BE2C (cell line): ENCODE measurements at regions not wholly inside any gene's neighbourhood (a gene's known extent, or its start where the extent isn't known, plus 50 kb on each side); places are given as distances from the start of the nearest gene placed in this dataset.

Source experiments
- DNase-seq: peaks from one replicate; pipeline ENCODE4 v3.0.0-alpha.2; 2020
- H3K27me3 ChIP-seq: fragments of 250-450 bp; sonication (Bioruptor Pico); 2 replicates; pipeline ENCODE4 v1.5.1; 2020; ENCODE audit warnings: mild to moderate bottlenecking
- H3K36me3 ChIP-seq: fragments of 250-450 bp; sonication (Bioruptor Pico); 2 replicates; pipeline ENCODE4 v1.5.1; 2020; ENCODE audit warnings: mild to moderate bottlenecking
- H3K4me1 ChIP-seq: fragments of 250-450 bp; sonication (Bioruptor Pico); 2 replicates; pipeline ENCODE4 v1.5.1; 2020
- H3K4me3 ChIP-seq: 2 replicates; pipeline ENCODE4 v1.5.1; 2011; ENCODE audit warnings: low read depth, low read length
- H3K9me3 ChIP-seq: fragments of 250-450 bp; sonication (Bioruptor Pico); 2 replicates; pipeline ENCODE4 v1.5.1; 2020
- CTCF ChIP-seq: IDR thresholded peaks from 2 replicates; pipeline ENCODE4 v1.5.1; 2012; ENCODE audit warnings: mild to moderate bottlenecking, low read depth, low read length

- Histone ChIP-seq H3K9me3 (no peaks in the 10 kb centered on the region), H3K4me1 (peaks cover 12% of the 10 kb centered on the region), H3K4me3 (no peak overlapping the region), H3K36me3 (no peaks in the 10 kb centered on the region), H3K27me3 (no peaks in the 10 kb centered on the region)
- no peak for DNase-seq
- no peak for TF ChIP-seq CTCF
These were observed 995.7 kb downstream of the FLRT2 start for GRCh38 chr14:86525673-86526072.

- peaks cover 6% of the 10 kb centered on the region for H3K4me1 ChIP-seq
- no peak for DNase-seq
- no peaks in the 10 kb centered on the region for H3K27me3 ChIP-seq
- H3K9me3 ChIP-seq, result no peaks in the 10 kb centered on the region
- TF ChIP-seq CTCF, result no peak
- no peak overlapping the region for H3K4me3 ChIP-seq
- H3K36me3 ChIP-seq, result no peaks in the 10 kb centered on the region
These were observed 991.9 kb downstream of the FLRT2 start for GRCh38 chr14:86521843-86522242.

- H3K27me3 ChIP-seq, result no peaks in the 10 kb centered on the region
- DNase-seq, result no peak
- H3K4me1 ChIP-seq, result peaks cover 6% of the 10 kb centered on the region
- H3K36me3 ChIP-seq, result no peaks in the 10 kb centered on the region
- no peaks in the 10 kb centered on the region for H3K9me3 ChIP-seq
- H3K4me3 ChIP-seq, result no peak overlapping the region
- TF ChIP-seq CTCF, result no peak
These were observed 991.2 kb downstream of the FLRT2 start for GRCh38 chr14:86521031-86521730.

GRCh38 chr14:86518298-86518697 lies 988.4 kb downstream of the FLRT2 start:
- no peaks in the 10 kb centered on the region for H3K36me3 ChIP-seq
- peaks cover 6% of the 10 kb centered on the region for H3K4me1 ChIP-seq
- no peak for DNase-seq
- no peak for TF ChIP-seq CTCF
- H3K9me3 ChIP-seq, result no peaks in the 10 kb centered on the region
- no peak overlapping the region for H3K4me3 ChIP-seq
- H3K27me3 ChIP-seq, result no peaks in the 10 kb centered on the region

- Histone ChIP-seq H3K4me3 (no peak overlapping the region), H3K27me3 (no peaks in the 10 kb centered on the region), H3K4me1 (no peaks in the 10 kb centered on the region; the same call in 1 of the 2 replicates), H3K36me3 (no peaks in the 10 kb centered on the region), H3K9me3 (no peaks in the 10 kb centered on the region)
- no peak for TF ChIP-seq CTCF
- no peak for DNase-seq
These were observed 985.3 kb downstream of the FLRT2 start for GRCh38 chr14:86515195-86515594.

GRCh38 chr14:86513564-86513963 lies 983.6 kb downstream of the FLRT2 start:
- Histone ChIP-seq H3K9me3 (no peaks in the 10 kb centered on the region), H3K4me3 (no peak overlapping the region), H3K27me3 (no peaks in the 10 kb centered on the region), H3K36me3 (no peaks in the 10 kb centered on the region), H3K4me1 (no peaks in the 10 kb centered on the region; the same call in 1 of the 2 replicates)
- no peak for TF ChIP-seq CTCF
- DNase-seq, result no peak
